DMS114 treated with DMSO at 0.1 percent for 48 hours (cell line): ENCODE measurements at regions not wholly inside any gene's neighbourhood (a gene's known extent, or its start where the extent isn't known, plus 50 kb on each side); places are given as distances from the start of the nearest gene placed in this dataset.

ENCODE experiments used
- DNase-seq: peaks from one replicate; lab custom pipeline; 2025; ENCODE audit not compliant: unreplicated experiment; lab: John Stamatoyannopoulos, UW

DNA sequence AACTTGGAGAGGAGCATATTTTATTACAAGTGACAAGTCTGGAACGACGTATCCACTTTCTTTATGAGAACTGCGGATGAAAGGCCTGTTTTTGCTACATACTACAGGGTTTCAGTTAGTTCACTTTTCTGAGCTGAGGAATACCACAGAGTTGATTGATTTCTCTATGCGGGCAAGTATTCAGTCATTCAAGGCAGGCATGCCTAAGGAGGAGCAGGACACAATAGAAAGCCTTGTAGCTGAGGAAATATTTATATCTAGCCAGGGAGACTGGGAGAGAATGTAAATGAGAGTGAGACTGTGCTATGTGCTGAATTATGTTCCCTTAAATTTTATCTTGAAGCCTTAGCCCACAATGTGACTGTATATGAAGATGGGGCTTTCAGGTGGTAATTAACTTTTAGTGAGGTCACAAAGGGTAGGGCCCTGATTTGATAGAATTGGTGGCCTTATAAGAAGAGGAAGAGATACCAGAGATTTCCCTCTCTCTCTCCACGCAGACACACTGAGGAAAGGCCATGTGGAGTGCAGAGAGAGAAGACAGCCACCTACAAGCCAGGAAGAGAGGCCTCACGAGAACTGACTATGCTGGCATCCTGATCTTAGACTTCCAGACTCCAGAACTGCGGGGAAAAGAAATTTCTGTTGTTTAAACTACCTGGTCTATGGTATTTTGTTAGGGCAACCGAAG is 459.0 kb upstream of the ATP2B1 start:
- DNase-seq, result no peak

DNA sequence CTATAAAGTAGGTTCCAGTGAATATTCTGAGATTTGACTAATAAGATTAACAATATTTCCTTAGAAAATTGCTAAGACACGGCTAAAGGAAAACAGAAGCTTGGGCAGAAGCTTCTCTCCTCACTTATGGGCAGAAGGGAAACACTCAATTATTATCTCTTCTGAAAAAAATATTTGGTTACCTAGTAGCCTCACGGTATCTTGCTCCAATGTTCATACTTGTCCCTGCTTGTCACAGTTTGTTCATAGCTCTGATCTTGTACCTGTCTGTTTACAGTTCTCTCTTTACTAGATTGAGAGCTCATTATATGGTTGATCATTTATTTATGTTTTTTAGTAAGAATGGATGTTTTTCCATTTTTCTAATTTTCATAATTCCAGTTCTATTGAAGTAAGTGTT is 458.0 kb upstream of the ATP2B1 start:
- no peak for DNase-seq

GRCh38 chr12:90166012-90166411 is 457.4 kb upstream of the ATP2B1 start:
- no peak for DNase-seq

- no peak for DNase-seq
These were observed 455.3 kb upstream of the ATP2B1 start for GRCh38 chr12:90163975-90164374.

GRCh38 chr12:90153827-90154226 is 445.2 kb upstream of the ATP2B1 start:
- DNase-seq, result no peak

DNA sequence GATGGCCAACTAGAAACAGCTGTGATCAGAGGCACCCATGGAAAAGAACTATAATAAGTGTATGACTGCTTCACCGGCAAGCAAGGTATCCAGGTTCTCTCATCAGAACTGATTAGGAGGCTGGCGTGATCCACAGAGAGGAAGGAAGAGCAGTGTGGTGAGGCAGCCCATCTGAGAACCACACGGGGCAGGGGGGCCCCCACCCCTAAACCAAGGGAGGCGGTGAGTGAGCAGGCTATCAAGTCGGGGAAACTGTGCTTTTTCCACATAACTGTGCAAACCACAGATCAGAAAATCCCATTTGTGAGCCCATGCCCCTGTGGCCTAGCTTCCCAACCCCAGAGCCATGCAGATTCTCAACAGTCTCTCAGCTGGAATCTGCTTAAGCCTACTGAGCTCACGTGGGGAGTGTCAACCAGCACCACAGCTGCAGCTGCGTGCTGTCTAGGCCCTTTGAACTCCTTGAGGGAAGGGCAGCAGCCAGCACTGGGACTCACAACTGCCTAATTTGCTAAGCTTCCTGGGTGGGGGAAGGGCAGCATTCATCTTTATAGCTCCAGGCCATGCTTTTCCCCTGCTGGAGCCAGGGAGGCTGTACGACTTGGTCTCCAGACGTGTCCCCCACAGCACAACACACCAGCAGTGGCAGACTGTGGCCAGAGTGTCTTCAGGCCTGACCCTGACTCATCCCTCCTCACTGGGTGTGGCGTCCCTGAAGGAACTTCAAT is 444.4 kb upstream of the ATP2B1 start:
- DNase-seq, result no peak

DNA sequence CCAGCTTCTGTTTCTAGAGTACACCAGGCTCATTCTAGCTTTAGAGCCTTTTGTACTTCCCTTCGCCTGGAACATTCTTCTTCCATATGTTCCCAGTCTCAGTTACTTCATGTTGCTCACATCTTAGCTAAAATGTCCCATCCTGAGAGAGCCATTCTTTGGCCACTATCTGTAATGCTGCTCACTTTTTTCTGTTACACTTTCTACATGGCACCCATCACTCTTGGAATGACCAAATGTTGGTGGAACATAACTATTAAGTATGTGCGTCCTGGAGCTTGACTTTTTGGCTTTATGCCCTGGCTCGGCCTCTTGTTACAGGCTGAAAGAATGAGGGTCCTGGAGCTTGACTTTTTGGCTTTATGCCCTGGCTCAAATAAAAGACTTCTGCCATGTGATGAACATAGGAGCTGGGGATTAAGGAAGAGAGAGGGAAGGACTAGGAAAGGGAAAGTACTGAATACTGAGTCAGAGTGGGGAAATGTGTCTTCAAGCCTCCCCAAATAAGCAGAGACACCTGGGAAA is 442.9 kb upstream of the ATP2B1 start:
- DNase-seq, result no peak

- no peak for DNase-seq
These were observed 440.8 kb upstream of the ATP2B1 start for GRCh38 chr12:90149453-90149852.

GRCh38 chr12:90129366-90130030 is 420.9 kb upstream of the ATP2B1 start:
- DNase-seq, result no peak

GRCh38 chr12:90128526-90128925 is 419.9 kb upstream of the ATP2B1 start:
- no peak for DNase-seq

GRCh38 chr12:90126125-90126524 is 417.5 kb upstream of the ATP2B1 start:
- DNase-seq, result no peak

GRCh38 chr12:90124914-90125313 is 416.3 kb upstream of the ATP2B1 start:
- DNase-seq, result no peak

DNA sequence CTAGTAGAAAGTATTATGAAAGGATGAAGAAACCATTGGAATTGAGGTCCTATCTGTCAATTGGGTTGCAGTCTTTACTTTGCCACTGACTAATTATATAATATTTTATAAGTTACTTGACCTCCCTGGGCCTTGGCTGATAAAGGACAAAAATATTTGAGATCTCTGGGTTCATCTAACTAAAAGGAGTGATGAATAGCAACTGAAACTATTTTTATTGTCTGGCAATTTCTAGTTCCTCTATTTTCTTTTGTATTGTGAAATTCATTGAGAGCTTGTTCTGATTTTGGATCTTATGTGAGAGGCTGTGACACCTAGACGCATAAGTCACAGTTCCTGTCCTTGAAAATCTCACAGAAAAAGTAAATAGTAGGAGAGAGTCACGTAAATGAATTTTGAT is 415.7 kb upstream of the ATP2B1 start:
- DNase-seq, result no peak

DNA sequence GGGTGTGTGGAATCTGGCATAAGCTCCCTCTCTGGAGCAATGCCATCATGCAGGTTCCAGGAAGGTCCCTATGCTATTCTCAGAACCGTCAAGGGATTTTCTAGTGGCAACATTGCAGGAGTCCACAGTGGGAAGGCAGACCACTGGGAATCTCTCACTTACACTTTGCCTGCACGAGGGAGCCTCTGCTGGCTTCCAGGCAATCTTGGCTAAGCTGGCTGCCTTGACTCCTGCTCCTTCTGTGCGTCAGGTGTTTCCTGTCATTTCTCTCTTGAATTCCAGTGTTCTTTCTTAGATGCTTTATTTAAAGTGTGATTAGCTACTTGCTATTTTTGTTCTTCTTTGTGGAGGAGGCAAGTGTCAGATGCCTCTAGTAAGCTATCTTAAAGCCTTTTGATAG is 414.0 kb upstream of the ATP2B1 start:
- no peak for DNase-seq

DNA sequence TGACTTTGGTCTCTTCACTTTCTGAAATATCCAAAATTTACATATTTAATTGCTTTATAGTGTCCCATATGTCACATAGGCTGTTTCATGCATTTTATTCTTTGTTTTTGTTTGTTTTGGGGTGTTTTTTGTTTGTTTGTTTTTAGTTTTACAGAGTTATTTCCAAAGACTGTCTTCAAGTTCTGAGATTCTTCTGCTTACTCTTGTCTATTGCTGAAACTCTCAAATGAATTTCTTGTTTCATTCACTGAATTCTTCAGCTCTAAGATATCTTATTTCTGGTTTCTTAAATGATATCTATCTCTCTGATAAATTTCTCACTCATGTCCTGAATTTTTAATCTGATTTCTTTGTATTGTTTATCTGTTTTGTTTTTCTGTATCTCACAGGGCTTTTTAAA is 412.0 kb upstream of the ATP2B1 start:
- DNase-seq, result no peak

DNA sequence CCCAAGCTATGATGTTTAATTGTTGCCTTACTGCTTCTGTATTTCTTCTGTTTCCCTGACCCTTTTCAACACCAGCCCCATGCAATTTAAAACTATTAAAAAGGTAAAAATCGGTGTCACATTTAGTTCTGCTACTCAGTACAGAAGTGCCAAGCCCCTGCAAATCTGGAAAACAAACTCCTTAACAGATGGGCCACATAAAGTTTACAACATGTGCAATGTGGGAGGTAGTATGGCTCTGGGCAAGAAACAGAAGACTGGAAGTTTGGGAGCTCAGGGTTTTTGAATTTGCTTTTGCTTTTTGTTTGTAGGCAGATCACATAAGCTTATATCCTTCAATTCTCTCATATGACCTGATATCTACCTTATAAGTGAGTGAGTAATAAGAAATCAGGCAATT is 404.0 kb upstream of the ATP2B1 start:
- no peak for DNase-seq

GRCh38 chr12:90111791-90112580 is 403.3 kb upstream of the ATP2B1 start:
- DNase-seq, result no peak

DNA sequence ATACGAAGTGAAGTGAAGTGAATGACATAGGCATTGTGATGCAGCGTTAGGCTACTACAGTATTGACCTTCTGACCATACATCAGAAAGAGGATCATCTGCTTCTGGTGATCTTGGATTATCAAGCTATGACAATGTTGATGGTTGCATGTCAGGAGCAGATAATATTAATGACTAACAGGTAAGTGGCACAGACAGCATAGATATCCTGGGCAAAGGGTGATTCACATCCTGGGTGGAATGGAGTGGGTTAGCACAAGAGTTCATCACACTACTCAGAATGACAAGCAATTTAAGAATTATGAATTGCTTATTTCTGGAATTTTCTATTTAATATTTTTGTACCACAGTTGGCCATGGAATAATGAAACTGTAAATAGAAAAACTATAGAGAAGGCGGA is 397.9 kb upstream of the ATP2B1 start:
- no peak for DNase-seq

DNA sequence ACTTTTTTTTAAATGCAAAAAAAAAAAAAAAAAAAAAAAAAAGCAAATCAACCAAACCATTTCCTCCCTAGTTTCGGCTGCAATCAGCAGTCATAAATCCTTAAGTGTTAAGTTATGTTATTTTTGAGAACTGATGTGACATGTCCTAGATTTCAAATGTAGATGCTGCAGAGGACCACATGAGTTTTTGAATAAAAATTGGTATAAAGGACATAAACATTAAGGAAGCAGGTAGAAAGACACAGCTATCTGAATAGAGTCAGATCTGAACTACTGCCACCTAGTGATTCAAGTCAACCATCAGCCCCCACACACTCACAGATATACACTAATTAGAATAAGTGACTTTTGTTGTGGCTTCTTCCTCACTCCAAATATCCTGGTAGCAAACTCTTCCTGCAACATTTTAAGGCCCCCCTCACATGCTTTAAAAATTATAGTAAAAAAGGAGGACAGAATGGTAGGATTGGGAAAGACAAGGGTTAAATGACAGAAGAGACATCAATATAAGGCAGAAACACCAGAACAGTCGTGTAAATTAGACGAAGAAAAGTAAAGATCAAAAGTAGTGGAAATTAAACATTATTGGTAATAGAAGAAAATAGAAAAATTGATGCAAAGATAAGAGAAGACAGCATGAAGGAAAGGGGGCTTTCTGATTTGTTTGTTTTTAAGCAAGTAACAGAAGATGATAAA is 394.5 kb upstream of the ATP2B1 start:
- DNase-seq, result peak; percentile 29

- no peak for DNase-seq
These were observed 391.9 kb upstream of the ATP2B1 start for GRCh38 chr12:90100579-90100978.

DNA sequence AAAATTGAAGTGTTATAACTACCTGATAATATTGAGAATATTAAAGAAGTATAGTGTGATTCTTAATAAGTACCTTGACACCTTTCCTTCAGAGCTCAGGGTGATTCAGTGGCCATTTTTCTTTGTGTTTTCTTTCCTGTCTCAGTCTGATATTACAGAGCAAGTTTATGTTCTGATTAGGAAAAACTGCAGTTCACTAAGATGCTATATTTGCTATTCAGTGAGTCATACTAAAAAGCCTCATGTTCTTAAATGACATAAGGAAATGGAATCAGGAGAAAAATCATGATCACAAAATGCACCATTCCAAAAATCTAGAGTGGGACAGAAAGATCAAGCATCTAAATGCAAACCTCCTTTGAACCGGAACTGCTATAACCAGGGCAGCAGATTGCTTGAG is 390.6 kb upstream of the ATP2B1 start:
- no peak for DNase-seq
